Stimulated activated CD8-positive, alpha-beta memory T cell treated with anti-CD3 and anti-CD28 coated beads, Interleukin-12 subunit alpha, Interleukin-12 subunit beta, amount 100 ng/mL, for 24 hours (primary cell): ENCODE measurements at regions not wholly inside any gene's neighbourhood (a gene's known extent, or its start where the extent isn't known, plus 50 kb on each side); places are given as distances from the start of the nearest gene placed in this dataset.

Experiments
- DNase-seq: peaks from one replicate; pipeline ENCODE4 v3.0.0-alpha.2; 2020; ENCODE audit errors: extremely low read depth

DNA sequence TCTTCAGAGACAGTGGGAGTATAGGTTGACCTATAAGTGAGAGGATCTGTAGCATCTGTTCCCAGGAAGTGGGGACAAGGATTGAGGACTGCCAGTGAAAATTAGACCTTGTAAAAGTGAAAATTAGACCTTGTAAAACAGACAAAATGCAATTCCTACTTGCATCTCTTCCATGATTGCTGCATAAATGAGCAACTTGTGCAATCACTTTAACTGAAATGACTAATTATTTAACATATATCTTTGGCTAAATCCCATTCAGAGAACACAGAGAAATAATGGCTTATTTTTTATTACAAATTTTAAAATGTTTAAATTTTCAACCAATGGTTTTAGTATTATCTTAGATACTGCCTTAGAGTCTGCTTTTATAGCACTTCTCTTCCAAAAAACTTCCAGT is 67.2 kb upstream of the NABP1 start:
- no peak for DNase-seq

DNA sequence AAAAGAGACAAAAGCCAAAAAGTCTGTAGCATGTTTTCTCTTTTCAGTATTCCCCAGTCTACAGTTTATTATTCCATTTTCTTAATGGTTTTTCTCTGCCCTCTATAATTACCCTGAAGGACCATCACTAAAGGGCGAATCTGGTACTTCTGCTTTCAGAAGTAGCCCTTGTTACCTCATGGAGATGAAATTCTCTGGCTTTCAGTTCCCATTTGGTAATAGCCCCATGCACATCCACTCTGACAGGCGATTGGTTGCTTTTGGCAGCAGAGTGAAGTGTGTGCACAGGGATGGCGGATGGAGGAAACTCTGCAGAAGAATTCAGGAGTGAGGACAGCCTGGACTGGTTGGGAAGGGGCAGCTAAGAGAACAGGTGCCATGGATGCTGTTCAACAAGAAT is 66.3 kb upstream of the NABP1 start:
- no peak for DNase-seq

- DNase-seq = no peak
Observed at GRCh38 chr2:191612496-191612895, 65.4 kb upstream of the NABP1 start.

DNA sequence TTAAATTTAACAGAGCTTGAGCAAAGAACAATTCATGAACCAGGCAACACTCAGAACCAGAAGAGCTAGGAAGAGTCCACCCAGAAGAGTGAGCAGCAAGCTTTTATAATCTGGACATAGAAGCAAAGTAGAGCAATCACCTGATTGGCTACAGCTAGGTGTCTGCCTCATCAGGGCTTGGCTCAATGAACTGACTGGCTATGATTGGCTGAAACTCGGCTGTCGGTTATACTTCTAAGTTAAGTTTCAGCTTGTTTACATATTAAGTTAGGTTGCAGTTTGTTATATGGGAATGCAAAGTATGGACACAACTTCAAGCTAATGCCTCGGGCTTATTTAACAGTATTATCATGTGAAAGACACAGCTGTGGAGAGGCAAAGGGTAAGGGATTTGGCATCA is 63.2 kb upstream of the NABP1 start:
- DNase-seq = no peak

- DNase-seq = no peak
Observed at GRCh38 chr2:191615596-191615995, 62.3 kb upstream of the NABP1 start.

DNA sequence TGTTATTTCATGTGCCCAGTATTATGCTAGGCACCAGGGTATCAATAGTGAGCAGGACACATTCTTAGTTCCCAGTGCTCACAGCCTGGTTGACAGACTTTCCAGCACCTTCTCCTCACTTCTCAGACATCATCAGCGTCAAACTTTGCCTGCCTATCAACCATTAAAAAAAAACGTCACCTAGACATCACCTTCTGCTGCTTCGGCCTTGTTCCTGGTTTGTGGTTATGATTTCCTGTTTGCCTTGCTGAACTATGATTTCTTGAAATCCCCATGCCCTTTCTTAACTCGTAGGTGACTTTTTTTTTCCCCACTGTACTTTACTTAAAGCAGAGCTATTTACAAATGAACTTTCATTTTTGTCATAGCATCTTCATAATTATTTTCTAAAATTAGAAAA is 60.4 kb upstream of the NABP1 start:
- DNase-seq = no peak

- no peak for DNase-seq
Observed at GRCh38 chr2:191618046-191618780, 59.7 kb upstream of the NABP1 start.

DNA sequence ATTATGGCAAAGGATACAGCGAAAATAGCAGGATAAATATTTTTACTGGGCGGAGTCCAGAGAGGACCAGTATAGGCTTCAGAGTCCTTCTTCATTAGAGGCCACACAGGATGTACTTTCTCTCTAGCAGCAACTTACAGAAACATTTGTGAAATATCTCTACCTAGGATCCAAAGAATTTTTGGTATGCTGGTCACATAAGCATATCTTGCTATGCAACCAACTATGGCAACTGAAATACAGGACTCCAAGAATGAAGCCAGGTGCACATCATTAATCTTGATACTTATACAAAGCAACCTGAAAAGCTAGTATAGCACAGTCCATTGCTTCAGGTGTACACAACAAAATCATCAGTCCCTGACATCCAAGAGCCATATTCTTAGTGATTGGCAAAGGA is 59.1 kb upstream of the NABP1 start:
- DNase-seq = no peak

- no peak for DNase-seq
Observed at GRCh38 chr2:191620144-191620543, 57.8 kb upstream of the NABP1 start.

GRCh38 chr2:191622374-191623320 is 55.3 kb upstream of the NABP1 start:
- DNase-seq = no peak

GRCh38 chr2:191625016-191625415 is 52.9 kb upstream of the NABP1 start:
- DNase-seq = no peak

GRCh38 chr2:191625446-191625845 is 52.5 kb upstream of the NABP1 start:
- no peak for DNase-seq

DNA sequence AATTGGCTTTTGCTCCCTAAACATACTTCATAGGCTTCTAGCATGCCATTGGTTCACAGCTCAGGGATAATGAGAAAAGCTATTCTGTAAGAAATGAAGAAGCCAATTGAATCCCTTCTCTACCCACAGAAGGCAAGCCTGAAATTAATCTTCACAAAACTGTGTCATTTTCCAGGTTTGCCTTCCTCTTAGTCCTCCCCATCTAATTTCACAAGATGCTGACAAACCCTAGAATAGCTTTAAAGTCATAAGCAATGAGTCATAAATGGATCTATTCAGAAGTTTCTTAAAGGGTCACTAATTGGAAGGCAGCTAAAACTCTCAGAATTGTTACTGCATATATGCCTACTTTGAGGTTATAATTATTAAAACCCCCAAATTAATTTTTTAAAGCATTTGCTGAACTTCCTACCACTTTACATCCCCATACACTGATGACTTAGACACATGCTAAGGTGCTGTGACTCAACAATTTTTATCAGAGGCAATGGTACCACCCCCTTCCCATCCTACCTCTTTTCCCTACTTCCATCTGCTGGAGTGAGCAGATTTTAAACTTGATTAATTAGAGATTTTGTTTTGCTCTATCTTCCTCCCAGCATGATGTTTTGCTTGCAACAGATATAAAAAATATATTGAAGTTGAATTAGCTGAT is 51.3 kb upstream of the NABP1 start:
- DNase-seq = no peak

DNA sequence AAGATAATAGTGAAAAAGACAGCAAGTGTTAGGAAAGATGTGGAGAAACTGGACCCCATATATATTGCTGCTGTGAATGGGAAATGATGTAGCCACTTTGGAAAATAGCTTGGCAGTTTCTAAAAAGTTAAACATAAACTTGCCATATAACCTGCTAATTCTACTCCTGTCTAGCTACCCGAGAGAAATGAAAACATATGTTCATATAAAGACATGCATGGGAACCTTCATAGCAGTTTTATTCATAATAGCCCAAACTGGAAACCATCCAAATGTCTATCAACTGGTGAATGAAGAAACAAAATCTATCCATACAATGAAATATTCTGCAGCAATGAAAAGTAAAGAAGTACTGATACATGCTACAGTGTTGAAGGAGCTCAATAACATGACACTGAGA is 50.4 kb upstream of the NABP1 start:
- DNase-seq = no peak
